IMR-90 (cell line): ENCODE measurements at regions not wholly inside any gene's neighbourhood (a gene's known extent, or its start where the extent isn't known, plus 50 kb on each side); places are given as distances from the start of the nearest gene placed in this dataset.
A peak's percentile ranks its signal among the peaks of the same experiment; 100 is the strongest.

Experiments used
- ATAC-seq: fragments of 200-7000 bp; cut with Tn5 transposase; 2 replicates; pipeline ENCODE4 v1.9.1; 2020; ENCODE audit warnings: low read depth, mild to moderate bottlenecking, moderate library complexity
- BruUV-seq: library from RNA; stranded (reverse); fragments of 400-500 nt; replicated peaks from 2 replicates; lab custom pipeline; 2021; lab: Mats Ljungman, UMichigan
- CTCF ChIA-PET: fragments of 300-600 bp; formaldehyde crosslinking; extraction: SDS; loops from one replicate; lab custom pipeline; 2021; ENCODE audit warnings: antibody characterized with exemption; lab: Yijun Ruan, JAX
- POLR2A ChIA-PET: fragments of 300-600 bp; sonication (Branson Sonifier 250); formaldehyde crosslinking; loops from one replicate; lab custom pipeline; 2022; ENCODE audit warnings: antibody characterized with exemption; ENCODE audit not compliant: unreplicated experiment; lab: Charles Lee
- DNase-seq: peaks from one replicate; pipeline ENCODE4 v3.0.0; 2013
- H2AFZ ChIP-seq: replicated peaks from 2 replicates; pipeline ENCODE3; 2013; ENCODE audit warnings: low read length, mild to moderate bottlenecking; ENCODE audit not compliant: poor library complexity
- H2AK5ac ChIP-seq: 2 replicates; pipeline ENCODE4 v1.6.1; 2013; ENCODE audit warnings: low read depth, low read length, inconsistent platforms
- H2AK9ac ChIP-seq: replicated peaks from 2 replicates; pipeline ENCODE3; 2013; ENCODE audit warnings: mild to moderate bottlenecking, low read depth, low read length, moderate library complexity; ENCODE audit not compliant: poor library complexity
- H2BK120ac ChIP-seq: 2 replicates; pipeline ENCODE4 v1.6.1; 2013; ENCODE audit warnings: low read depth, low read length, inconsistent platforms
- H2BK15ac ChIP-seq: 3 replicates; pipeline ENCODE4 v1.6.1; 2013; ENCODE audit warnings: low read depth, low read length, inconsistent platforms
- H2BK20ac ChIP-seq: 2 replicates; pipeline ENCODE4 v1.6.1; 2013; ENCODE audit warnings: low read depth, mild to moderate bottlenecking, inconsistent platforms, low read length, moderate library complexity
- H2BK5ac ChIP-seq: 2 replicates; pipeline ENCODE4 v1.6.1; 2013; ENCODE audit warnings: mild to moderate bottlenecking, low read depth, low read length, inconsistent platforms; ENCODE audit not compliant: poor library complexity, severe bottlenecking
- H3K14ac ChIP-seq: replicated peaks from 2 replicates; pipeline ENCODE4 v1.6.1; 2013; ENCODE audit warnings: low read depth, low read length, inconsistent platforms
- H3K18ac ChIP-seq: 2 replicates; pipeline ENCODE4 v1.6.1; 2013; ENCODE audit warnings: low read depth, low read length, control low read depth
- H3K23ac ChIP-seq: 2 replicates; pipeline ENCODE4 v1.6.1; 2013; ENCODE audit warnings: low read depth, low read length, inconsistent platforms
- H3K27ac ChIP-seq: 2 replicates; pipeline ENCODE4 v1.5.1; 2013; ENCODE audit warnings: mild to moderate bottlenecking, control low read depth, low read length; ENCODE audit not compliant: insufficient read depth
- H3K27me3 ChIP-seq: 2 replicates; pipeline ENCODE4 v1.6.1; 2013; ENCODE audit warnings: low read length; ENCODE audit not compliant: control insufficient read depth, insufficient read depth
- H3K36me3 ChIP-seq: 2 replicates; pipeline ENCODE4 v1.6.1; 2013; ENCODE audit warnings: low read length, mixed read lengths; ENCODE audit not compliant: control insufficient read depth, insufficient read depth
- H3K4ac ChIP-seq: 2 replicates; pipeline ENCODE4 v1.6.1; 2013; ENCODE audit warnings: low read depth, low read length, inconsistent platforms
- H3K4me1 ChIP-seq: 2 replicates; pipeline ENCODE4 v1.6.1; 2013; ENCODE audit warnings: low read length, mixed read lengths; ENCODE audit not compliant: control insufficient read depth, insufficient read depth
- H3K4me2 ChIP-seq: 2 replicates; pipeline ENCODE4 v1.6.1; 2013; ENCODE audit warnings: low read depth, mild to moderate bottlenecking, control low read depth, low read length, moderate library complexity
- H3K4me3 ChIP-seq: 2 replicates; pipeline ENCODE4 v1.5.1; 2013; ENCODE audit warnings: low read depth, mild to moderate bottlenecking, control low read depth, low read length, moderate library complexity; ENCODE audit not compliant: insufficient read depth
- H3K56ac ChIP-seq: 2 replicates; pipeline ENCODE4 v1.6.1; 2013; ENCODE audit warnings: low read length, inconsistent platforms; ENCODE audit not compliant: insufficient read depth; ENCODE audit errors: extremely low read depth
- H3K79me1 ChIP-seq, 2 experiments: 2 replicates each; pipeline ENCODE4 v1.6.1; 2013; ENCODE audit warnings: low read length in 2 of 2, inconsistent platforms in 1 of 2, low read depth in 1 of 2
- H3K9ac ChIP-seq: 2 replicates; pipeline ENCODE4 v1.6.1; 2013; ENCODE audit warnings: low read depth, low read length, control low read depth
- H3K9me1 ChIP-seq: 2 replicates; pipeline ENCODE4 v1.6.1; 2013; ENCODE audit warnings: low read length, inconsistent platforms; ENCODE audit not compliant: insufficient read depth
- H3K9me3 ChIP-seq: 2 replicates; pipeline ENCODE4 v1.6.1; 2013; ENCODE audit warnings: low read length; ENCODE audit not compliant: control insufficient read depth, insufficient read depth
- H4K20me1 ChIP-seq: 2 replicates; pipeline ENCODE4 v1.6.1; 2013; ENCODE audit warnings: low read length, inconsistent platforms; ENCODE audit not compliant: insufficient read depth
- H4K5ac ChIP-seq: 2 replicates; pipeline ENCODE4 v1.6.1; 2013; ENCODE audit warnings: mild to moderate bottlenecking, low read depth, low read length, control low read depth
- H4K8ac ChIP-seq, 2 experiments: 2 replicates each; pipeline ENCODE4 v1.6.1; 2013; ENCODE audit warnings: low read depth in 2 of 2, low read length in 2 of 2, control low read depth in 1 of 2, inconsistent platforms in 1 of 2
- H4K91ac ChIP-seq: 2 replicates; pipeline ENCODE4 v1.6.1; 2013; ENCODE audit warnings: low read depth, low read length, inconsistent platforms; ENCODE audit not compliant: insufficient read depth
- POLR2A ChIP-seq: IDR thresholded peaks from 2 replicates; pipeline ENCODE4 v1.6.1; 2012; ENCODE audit warnings: mild to moderate bottlenecking, low read depth, low read length
- WGBS, 2 experiments: methylation state at CpG; one replicate each; pipeline versions ENCODE4 v1.1.5 to v1.1.7; 2013; ENCODE audit warnings: missing lambda C conversion rate in 2 of 2; ENCODE audit not compliant: insufficient read length in 1 of 2; ENCODE audit errors: extremely low coverage in 2 of 2; 5-methylcytosine and 5-hydroxymethylcytosine counted together
- dilution Hi-C: fragments of 300-500 bp; cut with HindIII; formaldehyde crosslinking; loops from one replicate; pipeline ENCODE4 v1.14.3; 2018; ENCODE audit warnings: low sequenced_read_pairs; ENCODE audit not compliant: unreplicated experiment
- in situ Hi-C: fragments of 300-500 bp; cut with MboI; formaldehyde crosslinking; loops from 3 replicates; pipeline ENCODE4 v1.14.3; 2019; ENCODE audit warnings: low sequenced_read_pairs, inconsistent platforms, mixed read lengths
- intact Hi-C: fragments of 100-400 bp; cut with micrococcal nuclease; formaldehyde crosslinking; loops from 2 replicates; pipeline ENCODE4 v1.10.0; 2022

- 61% methylated on average over 8 of the region's 15 CpGs; no CpG with 5 or more reads in 1 of the 2 experiments for WGBS, 2 experiments
These were observed 125.5 kb upstream of the SERBP1 start for GRCh38 chr1:67555461-67556296.

More at GRCh38 chr1:67555461-67556296, 125.5 kb upstream of the SERBP1 start:
- Histone ChIP-seq H3K4me2 (no peak overlapping the region), H3K79me1 (no peaks in the 10 kb centered on the region), H2BK5ac (no peak overlapping the region), H2AK9ac (no peak overlapping the region), H3K23ac (no peak overlapping the region), H3K4ac (no peak overlapping the region), H3K27me3 (no peaks in the 10 kb centered on the region; the same call in 1 of the 2 replicates), H4K5ac (no peak overlapping the region), H2BK120ac (no peak overlapping the region), H3K9me1 (0 out of 2 replicates have a peak, but pooled peaks cover 2% of the 10 kb centered on the region), H3K36me3 (no peaks in the 10 kb centered on the region), H2AK5ac (peak overlapping the region; percentile 50; the same call in 1 of the 2 replicates), H3K4me1 (peaks cover 6% of the 10 kb centered on the region), H4K91ac (no peak overlapping the region), H3K4me3 (no peak overlapping the region), H3K9ac (no peak overlapping the region), H3K27ac (no peak overlapping the region), H3K18ac (no peak overlapping the region), H2BK20ac (no peak overlapping the region), H3K9me3 (no peaks in the 10 kb centered on the region), H2BK15ac (no peak overlapping the region), H3K56ac (no peak overlapping the region), H2AFZ (peak overlapping the region; percentile 74), H3K14ac (no peak overlapping the region), H4K8ac (no peak overlapping the region), H4K20me1 (no peaks in the 10 kb centered on the region)
- no TSS peak for BruUV-seq
- intact Hi-C loops (no loop called here), in situ Hi-C loops (loop anchor here (10.0 to 25.0 kb wide), 2 partner anchors 132 to 549 kb away; partner anchors contain the start of gene GADD45A), dilution Hi-C loops (no loop called here)
- DNase-seq: no peak
- TF ChIP-seq POLR2A: no peak
- POLR2A ChIA-PET: no interaction called here
- no peak for ATAC-seq
- CTCF ChIA-PET: no interaction called here
